Caco-2 (cell line): ENCODE measurements at regions not wholly inside any gene's neighbourhood (a gene's known extent, or its start where the extent isn't known, plus 50 kb on each side); places are given as distances from the start of the nearest gene placed in this dataset.

Source experiments
- BruUV-seq: library from RNA; stranded (reverse); fragments of 400-500 nt; replicated peaks from 2 replicates; lab custom pipeline; 2021; lab: Mats Ljungman, UMichigan
- CTCF ChIA-PET: fragments of 300-600 bp; sonication (Branson Sonifier 250); formaldehyde crosslinking; loops from one replicate; lab custom pipeline; 2022; ENCODE audit warnings: antibody characterized with exemption; lab: Charles Lee
- POLR2A ChIA-PET: fragments of 300-600 bp; sonication (Branson Sonifier 250); formaldehyde crosslinking; loops from one replicate; lab custom pipeline; 2022; ENCODE audit warnings: antibody characterized with exemption; lab: Charles Lee
- DNase-seq, 2 experiments: peaks; one replicate each; pipeline versions ENCODE4 v3.0.0 to v3.0.0-alpha.2; 2020 to 2022
- H3K27me3 ChIP-seq: replicated peaks from 2 replicates; pipeline ENCODE4 v1.6.0; 2011; ENCODE audit warnings: low read length; ENCODE audit not compliant: control insufficient read depth, insufficient read depth
- H3K36me3 ChIP-seq: 2 replicates; pipeline ENCODE4 v1.5.1; 2011; ENCODE audit warnings: low read length; ENCODE audit not compliant: control insufficient read depth, insufficient read depth
- H3K4me1 ChIP-seq: fragments of 250-450 bp; sonication (Bioruptor Pico); 2 replicates; pipeline ENCODE4 v1.5.1; 2020; ENCODE audit warnings: mild to moderate bottlenecking
- H3K4me3 ChIP-seq: 2 replicates; pipeline ENCODE4 v1.5.1; 2011; ENCODE audit warnings: low read depth, mild to moderate bottlenecking, control low read depth, low read length
- H3K9me3 ChIP-seq: fragments of 250-450 bp; sonication (Bioruptor Pico); 2 replicates; pipeline ENCODE4 v1.5.1; 2020; ENCODE audit warnings: mild to moderate bottlenecking, moderate library complexity
- H3K27ac Mint-ChIP-seq: one replicate; pipeline ENCODE4 v1.8.0; 2022; ENCODE audit warnings: mixed read lengths; ENCODE audit not compliant: unreplicated experiment
- H3K27me3 Mint-ChIP-seq: one replicate; pipeline ENCODE4 v1.8.0; 2022; ENCODE audit warnings: mixed read lengths; ENCODE audit not compliant: insufficient read depth, unreplicated experiment
- H3K36me3 Mint-ChIP-seq: one replicate; pipeline ENCODE4 v1.8.0; 2022; ENCODE audit warnings: mild to moderate bottlenecking, mixed read lengths; ENCODE audit not compliant: insufficient read depth, unreplicated experiment
- H3K4me1 Mint-ChIP-seq: one replicate; pipeline ENCODE4 v1.8.0; 2022; ENCODE audit warnings: low read depth, mixed read lengths; ENCODE audit not compliant: unreplicated experiment
- H3K4me3 Mint-ChIP-seq: one replicate; pipeline ENCODE4 v1.8.0; 2022; ENCODE audit warnings: mild to moderate bottlenecking, moderate library complexity, mixed read lengths; ENCODE audit not compliant: unreplicated experiment
- H3K9me3 Mint-ChIP-seq: one replicate; pipeline ENCODE4 v1.8.0; 2022; ENCODE audit warnings: mixed read lengths; ENCODE audit not compliant: unreplicated experiment
- CTCF ChIP-seq, 2 experiments: fragments of 200-600 bp in 1 of 2; IDR thresholded peaks; 1 replicate in 1 of 2; 2 replicates in 1 of 2; pipeline versions ENCODE4 v1.5.1 to v1.8.0; 2011 to 2022; ENCODE audit warnings: antibody characterized with exemption in 1 of 2, control low read depth in 1 of 2, inconsistent platforms in 1 of 2, low read depth in 1 of 2, low read length in 1 of 2, mild to moderate bottlenecking in 1 of 2, moderate library complexity in 1 of 2; ENCODE audit not compliant: insufficient read depth in 1 of 2, severe bottlenecking in 1 of 2, unreplicated experiment in 1 of 2
- intact Hi-C: fragments of 100-400 bp; cut with micrococcal nuclease; formaldehyde crosslinking; loops from one replicate; pipeline ENCODE4 v1.10.0; 2022; ENCODE audit not compliant: unreplicated experiment

DNA sequence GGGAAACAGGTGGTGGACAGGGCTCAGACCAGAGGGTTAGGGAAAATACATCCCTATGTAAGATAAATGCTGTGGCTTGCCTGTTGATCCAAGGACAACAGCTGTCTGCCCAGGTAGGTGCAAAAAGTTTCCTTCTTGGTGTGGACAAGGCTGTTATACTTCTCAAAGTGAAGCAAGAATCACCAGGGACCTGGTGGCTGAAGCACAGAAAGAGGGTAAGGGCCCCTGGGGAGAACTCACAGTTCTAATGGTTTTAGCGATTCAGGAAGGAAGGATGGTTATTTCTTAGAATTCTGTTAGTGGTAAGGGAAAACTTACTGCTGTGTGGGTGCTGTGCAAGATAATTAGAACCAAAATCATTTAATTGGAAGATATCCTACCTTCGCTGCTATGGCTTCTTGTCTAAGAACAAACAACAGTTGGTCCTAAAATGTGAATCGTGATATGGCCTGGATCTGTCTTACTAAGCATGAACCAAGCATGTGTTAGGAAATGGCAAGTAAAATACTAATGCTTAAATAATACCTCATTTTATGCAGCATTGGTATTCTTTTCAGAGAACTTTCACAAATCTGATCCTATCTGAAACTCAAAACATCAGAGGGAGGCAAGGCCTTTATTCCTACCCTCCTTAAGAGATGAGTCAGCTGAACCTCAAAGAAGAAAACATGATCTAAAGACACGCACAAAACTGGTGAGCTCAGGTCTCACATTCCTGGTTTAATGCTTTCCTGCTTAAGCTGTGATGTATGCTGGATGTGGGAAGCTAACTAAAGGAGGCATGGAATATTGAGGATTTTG, 159.2 kb upstream of the THUMPD2 start:
- ChIA-PET POLR2A (no interaction called here), CTCF (no interaction called here)
- Histone ChIP-seq H3K4me3 (no peak overlapping the region), H3K4me1 (no peaks in the 10 kb centered on the region), H3K27me3 (no peaks in the 10 kb centered on the region), H3K9me3 (no peaks in the 10 kb centered on the region), H3K36me3 (no peaks in the 10 kb centered on the region)
- BruUV-seq = no TSS peak
- intact Hi-C loops = no loop called here
- Mint-ChIP-seq H3K36me3 (no peaks in the 10 kb centered on the region), H3K27me3 (peaks cover 3% of the 10 kb centered on the region), H3K4me1 (no peaks in the 10 kb centered on the region), H3K9me3 (peaks cover 6% of the 10 kb centered on the region), H3K4me3 (no peak overlapping the region), H3K27ac (no peak overlapping the region)
- DNase-seq = no peak
- TF ChIP-seq CTCF (IDR thresholded peaks at IDR 0.05; ENCODE audit: insufficient read depth in 1 of 2, low read depth in 1 of 2, low read length in 1 of 2, severe bottlenecking in 1 of 2, unreplicated experiment in 1 of 2) = no peak

DNA sequence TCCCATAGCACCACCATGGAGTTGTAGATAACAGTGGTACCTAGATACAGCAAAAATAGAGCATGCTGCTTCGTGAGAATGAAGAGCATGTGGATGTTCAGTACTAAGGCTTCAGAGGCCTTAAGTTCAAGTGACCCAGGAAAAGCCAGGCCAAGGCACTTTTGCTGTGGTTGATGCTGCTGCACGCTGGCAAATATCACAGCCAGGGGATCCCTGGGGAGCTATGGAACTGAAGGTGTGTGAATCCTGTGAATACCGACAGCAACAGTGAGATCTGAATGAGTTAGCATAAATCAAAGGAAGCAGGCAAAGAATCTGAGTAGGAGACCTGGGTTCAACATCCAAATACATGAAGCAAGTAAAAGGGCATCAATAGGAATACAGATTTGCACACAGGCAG, 158.6 kb upstream of the THUMPD2 start:
- peaks cover 3% of the 10 kb centered on the region for H3K27me3 Mint-ChIP-seq
- H3K9me3 Mint-ChIP-seq = peaks cover 6% of the 10 kb centered on the region
- ChIA-PET POLR2A (no interaction called here), CTCF (no interaction called here)
- H3K4me1 Mint-ChIP-seq = no peaks in the 10 kb centered on the region
- no TSS peak for BruUV-seq
- no peaks in the 10 kb centered on the region for H3K36me3 Mint-ChIP-seq
- Histone ChIP-seq H3K9me3 (no peaks in the 10 kb centered on the region), H3K36me3 (no peaks in the 10 kb centered on the region), H3K4me3 (no peak overlapping the region), H3K27me3 (no peaks in the 10 kb centered on the region), H3K4me1 (no peaks in the 10 kb centered on the region)
- intact Hi-C loops = no loop called here
- DNase-seq = no peak
- TF ChIP-seq CTCF (IDR thresholded peaks at IDR 0.05; ENCODE audit: insufficient read depth in 1 of 2, low read depth in 1 of 2, low read length in 1 of 2, severe bottlenecking in 1 of 2, unreplicated experiment in 1 of 2) = no peak
- H3K27ac Mint-ChIP-seq = no peak overlapping the region
- no peak overlapping the region for H3K4me3 Mint-ChIP-seq

GRCh38 chr2:39934851-39935250, 155.8 kb upstream of the THUMPD2 start:
- ChIA-PET POLR2A (no interaction called here), CTCF (no interaction called here)
- no peak for DNase-seq
- Mint-ChIP-seq H3K27me3 (no peaks in the 10 kb centered on the region), H3K4me3 (no peak overlapping the region), H3K9me3 (no peaks in the 10 kb centered on the region), H3K4me1 (no peaks in the 10 kb centered on the region), H3K27ac (no peak overlapping the region), H3K36me3 (no peaks in the 10 kb centered on the region)
- Histone ChIP-seq H3K27me3 (no peaks in the 10 kb centered on the region), H3K4me1 (no peaks in the 10 kb centered on the region), H3K36me3 (no peaks in the 10 kb centered on the region), H3K9me3 (no peaks in the 10 kb centered on the region), H3K4me3 (no peak overlapping the region)
- no TSS peak for BruUV-seq
- no peak for TF ChIP-seq CTCF (IDR thresholded peaks at IDR 0.05; ENCODE audit: insufficient read depth in 1 of 2, low read depth in 1 of 2, low read length in 1 of 2, severe bottlenecking in 1 of 2, unreplicated experiment in 1 of 2)
- intact Hi-C loops = no loop called here
